ENCODE measurements at regions not wholly inside any gene's neighbourhood (a gene's known extent, or its start where the extent isn't known, plus 50 kb on each side); places are given as distances from the start of the nearest gene placed in this dataset.

DNA sequence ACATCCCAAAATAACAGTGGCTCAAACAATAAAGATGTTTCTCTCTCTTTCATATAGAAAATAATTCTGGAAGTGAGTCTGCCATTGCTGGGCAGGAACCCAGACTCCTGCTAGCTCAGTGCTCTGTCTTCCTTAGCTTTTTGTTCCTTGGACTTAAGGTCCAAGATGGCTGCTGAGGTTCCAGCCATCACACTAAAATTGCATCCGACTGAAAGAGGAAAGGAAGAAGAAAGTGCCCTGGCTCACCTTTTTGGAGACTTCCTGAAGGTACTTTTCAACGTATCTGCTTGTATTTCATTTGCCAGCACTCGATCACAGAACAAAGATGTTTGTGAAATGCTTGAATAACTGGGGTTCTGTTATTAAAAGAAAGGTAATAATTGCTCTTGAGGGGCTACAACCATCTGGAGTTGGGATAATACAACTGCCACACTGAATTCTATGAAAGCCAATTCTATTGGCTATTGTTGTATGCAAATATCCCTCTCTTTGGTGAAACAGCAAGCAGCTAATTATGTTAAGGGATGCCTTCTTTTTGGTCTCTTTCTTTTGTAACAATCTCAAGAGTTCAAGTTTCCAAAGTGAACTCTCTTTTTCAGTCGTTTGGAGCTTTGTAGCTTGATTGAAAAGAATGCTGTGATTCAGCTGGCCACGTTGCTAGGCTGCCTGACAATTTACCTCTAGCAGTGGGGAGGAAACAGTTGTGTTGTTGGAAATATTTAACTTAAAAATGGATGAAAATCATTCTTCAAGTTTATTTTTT is 83.9 kb downstream of the BAMBI start:
- TF ChIP-seq TAF1 (IDR thresholded peaks at IDR 0.05; ENCODE audit: control insufficient read depth, extremely low read depth, insufficient read depth, low read length, severe bottlenecking) (no peak), GATA2 (CRISPR knock-in tag; IDR thresholded peaks at IDR 0.05) (no peak), POLR2AphosphoS5 (IDR thresholded peaks at IDR 0.05; ENCODE audit: control insufficient read depth, insufficient read depth, low read depth, low read length) (no peak), RB1 (IDR thresholded peaks at IDR 0.05; ENCODE audit: low read depth) (no peak), RAD21 (CRISPR knock-in tag; conservative IDR thresholded peaks at IDR 0.05 in 1 of 2, IDR thresholded peaks at IDR 0.05 in 1 of 2) (no peak), CTCF (IDR thresholded peaks at IDR 0.05 in 2 of 3, conservative IDR thresholded peaks at IDR 0.05 in 1 of 3; ENCODE audit: insufficient read depth in 2 of 3, low read depth in 1 of 3, low read length in 3 of 3) (no peak), ZNF146 (CRISPR knock-in tag; IDR thresholded peaks at IDR 0.05; ENCODE audit: unreplicated experiment) (no peak), KDM4B (IDR thresholded peaks at IDR 0.05; ENCODE audit: borderline replicate concordance in 2 of 2, low read depth in 1 of 2) (no peak), DPF2 (IDR thresholded peaks at IDR 0.05) (no peak), BMI1 (IDR thresholded peaks at IDR 0.05; ENCODE audit: low read length) (no peak), LARP7 (IDR thresholded peaks at IDR 0.05) (no peak)
- TF ChIP-seq, protein P1, sequence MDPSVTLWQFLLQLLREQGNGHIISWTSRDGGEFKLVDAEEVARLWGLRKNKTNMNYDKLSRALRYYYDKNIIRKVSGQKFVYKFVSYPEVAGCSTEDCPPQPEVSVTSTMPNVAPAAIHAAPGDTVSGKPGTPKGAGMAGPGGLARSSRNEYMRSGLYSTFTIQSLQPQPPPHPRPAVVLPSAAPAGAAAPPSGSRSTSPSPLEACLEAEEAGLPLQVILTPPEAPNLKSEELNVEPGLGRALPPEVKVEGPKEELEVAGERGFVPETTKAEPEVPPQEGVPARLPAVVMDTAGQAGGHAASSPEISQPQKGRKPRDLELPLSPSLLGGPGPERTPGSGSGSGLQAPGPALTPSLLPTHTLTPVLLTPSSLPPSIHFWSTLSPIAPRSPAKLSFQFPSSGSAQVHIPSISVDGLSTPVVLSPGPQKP (CRISPR knock-in tag; IDR thresholded peaks at IDR 0.05): no peak
